Left ventricle myocardium superior (tissue), 1 donor: ENCODE measurements at regions not wholly inside any gene's neighbourhood (a gene's known extent, or its start where the extent isn't known, plus 50 kb on each side); places are given as distances from the start of the nearest gene placed in this dataset.
A peak's percentile ranks its signal among the peaks of the same experiment; 100 is the strongest.

Experiments
- ATAC-seq: fragments of 200-7000 bp; cut with Tn5 transposase; one replicate; pipeline ENCODE4 v1.9.1; 2020; ENCODE audit warnings: mild to moderate bottlenecking, moderate library complexity
- DNase-seq: peaks from one replicate; pipeline ENCODE4 v3.0.0-alpha.2; 2020
- intact Hi-C: fragments of 100-400 bp; cut with micrococcal nuclease; formaldehyde crosslinking; loops from one replicate; pipeline ENCODE4 v1.11.0; 2022
- donor health status: DM: no; HTN: yes; CAD: no; lungs with severe emphysema.

GRCh38 chr13:104750377-104750776, 1684.2 kb upstream of the SLC10A2 start:
- no peak for ATAC-seq
- intact Hi-C loops: no loop called here
- no peak for DNase-seq

- ATAC-seq (no peak), DNase-seq (peak; percentile 25)
- intact Hi-C loops: no loop called here
Observed at GRCh38 chr13:104740641-104741222, 1674.5 kb upstream of the SLC10A2 start.

GRCh38 chr13:104737713-104738112, 1671.5 kb upstream of the SLC10A2 start:
- intact Hi-C loops: no loop called here
- peak; percentile 34 for ATAC-seq
- no peak for DNase-seq

- DNase-seq: no peak
- intact Hi-C loops: no loop called here
- ATAC-seq: no peak
Observed at GRCh38 chr13:104733427-104733826, 1667.2 kb upstream of the SLC10A2 start.

- ATAC-seq (no peak), DNase-seq (no peak)
- intact Hi-C loops: no loop called here
Observed at GRCh38 chr13:104715111-104715510, 1648.9 kb upstream of the SLC10A2 start.

- DNase-seq: no peak
- intact Hi-C loops: no loop called here
- no peak for ATAC-seq
Observed at GRCh38 chr13:104705031-104705750, 1639.0 kb upstream of the SLC10A2 start.

- intact Hi-C loops: no loop called here
- no peak for ATAC-seq
- DNase-seq: no peak
Observed at GRCh38 chr13:104701591-104701990, 1635.4 kb upstream of the SLC10A2 start.

GRCh38 chr13:104694397-104694796, 1628.2 kb upstream of the SLC10A2 start:
- ATAC-seq: no peak
- DNase-seq: no peak
- intact Hi-C loops: no loop called here

- no peak for DNase-seq
- intact Hi-C loops: no loop called here
- ATAC-seq: no peak
Observed at GRCh38 chr13:104693126-104693525, 1626.9 kb upstream of the SLC10A2 start.

GRCh38 chr13:104691767-104692467, 1625.7 kb upstream of the SLC10A2 start:
- ATAC-seq (no peak), DNase-seq (no peak)
- intact Hi-C loops: no loop called here

- no peak for ATAC-seq
- no peak for DNase-seq
- intact Hi-C loops: no loop called here
Observed at GRCh38 chr13:104686484-104686883, 1620.3 kb upstream of the SLC10A2 start.

GRCh38 chr13:104683789-104684188, 1617.6 kb upstream of the SLC10A2 start:
- no peak for ATAC-seq
- intact Hi-C loops: no loop called here
- no peak for DNase-seq

GRCh38 chr13:104678161-104678560, 1611.9 kb upstream of the SLC10A2 start:
- ATAC-seq: no peak
- DNase-seq: no peak
- intact Hi-C loops: no loop called here

GRCh38 chr13:104671901-104672300, 1605.7 kb upstream of the SLC10A2 start:
- intact Hi-C loops: no loop called here
- ATAC-seq (no peak), DNase-seq (no peak)

- DNase-seq (no peak), ATAC-seq (no peak)
- intact Hi-C loops: no loop called here
Observed at GRCh38 chr13:104657196-104657595, 1591.0 kb upstream of the SLC10A2 start.

GRCh38 chr13:104650431-104650830, 1584.2 kb upstream of the SLC10A2 start:
- intact Hi-C loops: no loop called here

GRCh38 chr13:104648291-104648690, 1582.1 kb upstream of the SLC10A2 start:
- no peak for ATAC-seq

More at GRCh38 chr13:104650431-104650830, 1584.2 kb upstream of the SLC10A2 start:
- ATAC-seq (no peak), DNase-seq (no peak)

GRCh38 chr13:104645786-104646185, 1579.6 kb upstream of the SLC10A2 start:
- intact Hi-C loops: no loop called here

More at GRCh38 chr13:104648291-104648690, 1582.1 kb upstream of the SLC10A2 start:
- no peak for DNase-seq
- intact Hi-C loops: no loop called here

GRCh38 chr13:104641309-104641708, 1575.1 kb upstream of the SLC10A2 start:
- intact Hi-C loops: no loop called here
- no peak for DNase-seq
- ATAC-seq: no peak

More at GRCh38 chr13:104645786-104646185, 1579.6 kb upstream of the SLC10A2 start:
- no peak for ATAC-seq
- no peak for DNase-seq

- DNase-seq: no peak
- ATAC-seq: no peak
- intact Hi-C loops: no loop called here
Observed at GRCh38 chr13:104635879-104636278, 1569.7 kb upstream of the SLC10A2 start.
